GM12874 (cell line): ENCODE measurements at regions not wholly inside any gene's neighbourhood (a gene's known extent, or its start where the extent isn't known, plus 50 kb on each side); places are given as distances from the start of the nearest gene placed in this dataset.

ENCODE experiments used
- TF ChIP-seq, protein P1 (sequence below): IDR thresholded peaks from 2 replicates; pipeline ENCODE4 v1.5.1; 2011; ENCODE audit warnings: low read depth, mild to moderate bottlenecking, control low read depth, low read length, moderate library complexity; ENCODE audit not compliant: insufficient read depth

DNA sequence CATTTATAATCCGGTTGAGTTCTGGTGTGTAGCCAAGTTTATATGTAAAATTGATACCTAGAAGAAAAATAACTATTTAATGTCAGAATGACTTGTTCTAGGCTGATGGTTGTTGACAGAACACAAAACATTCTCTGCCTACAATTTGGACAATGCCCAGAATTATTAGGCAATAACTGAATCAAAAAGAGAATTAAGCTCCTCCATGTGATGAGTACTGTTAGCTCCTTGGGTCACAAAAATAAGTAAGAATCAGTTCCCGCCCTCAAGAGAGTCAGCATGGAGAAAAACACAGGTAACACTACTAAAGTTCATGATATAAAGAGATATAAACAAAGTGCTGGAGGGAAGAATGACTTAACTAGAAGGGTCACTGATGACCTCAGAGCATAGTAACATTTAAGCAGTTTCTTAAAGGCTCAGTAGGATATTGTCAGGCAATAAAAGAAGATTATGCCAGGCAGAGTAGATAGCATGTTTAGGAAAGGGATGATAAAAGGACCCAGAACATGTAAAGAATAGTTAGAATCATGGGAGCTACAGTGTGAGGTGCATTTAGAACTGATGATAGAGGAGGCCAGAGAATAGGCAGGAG lies 200.5 kb upstream of the ACTBL2 start:
- TF ChIP-seq, protein P1, sequence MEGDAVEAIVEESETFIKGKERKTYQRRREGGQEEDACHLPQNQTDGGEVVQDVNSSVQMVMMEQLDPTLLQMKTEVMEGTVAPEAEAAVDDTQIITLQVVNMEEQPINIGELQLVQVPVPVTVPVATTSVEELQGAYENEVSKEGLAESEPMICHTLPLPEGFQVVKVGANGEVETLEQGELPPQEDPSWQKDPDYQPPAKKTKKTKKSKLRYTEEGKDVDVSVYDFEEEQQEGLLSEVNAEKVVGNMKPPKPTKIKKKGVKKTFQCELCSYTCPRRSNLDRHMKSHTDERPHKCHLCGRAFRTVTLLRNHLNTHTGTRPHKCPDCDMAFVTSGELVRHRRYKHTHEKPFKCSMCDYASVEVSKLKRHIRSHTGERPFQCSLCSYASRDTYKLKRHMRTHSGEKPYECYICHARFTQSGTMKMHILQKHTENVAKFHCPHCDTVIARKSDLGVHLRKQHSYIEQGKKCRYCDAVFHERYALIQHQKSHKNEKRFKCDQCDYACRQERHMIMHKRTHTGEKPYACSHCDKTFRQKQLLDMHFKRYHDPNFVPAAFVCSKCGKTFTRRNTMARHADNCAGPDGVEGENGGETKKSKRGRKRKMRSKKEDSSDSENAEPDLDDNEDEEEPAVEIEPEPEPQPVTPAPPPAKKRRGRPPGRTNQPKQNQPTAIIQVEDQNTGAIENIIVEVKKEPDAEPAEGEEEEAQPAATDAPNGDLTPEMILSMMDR: no peak

DNA sequence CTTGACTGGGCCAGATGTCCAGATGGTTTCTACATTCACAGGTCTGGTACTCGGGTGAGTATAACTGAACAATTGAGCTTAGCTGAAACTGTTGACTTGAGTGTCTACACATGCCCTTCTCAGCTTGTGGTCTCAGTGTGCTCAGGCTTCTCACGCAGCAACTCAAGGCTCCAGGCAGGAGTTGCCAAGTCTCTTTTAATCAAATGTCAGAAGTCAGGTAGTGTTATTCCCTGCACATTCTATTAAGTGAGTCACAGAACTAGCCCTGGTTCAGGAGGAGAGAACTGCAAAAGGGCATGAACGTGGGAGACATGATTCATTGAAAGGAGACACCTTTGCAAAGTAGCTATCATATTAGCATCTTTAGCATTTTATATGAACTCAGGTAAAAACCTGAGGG lies 199.3 kb upstream of the ACTBL2 start:
- TF ChIP-seq, protein P1: no peak

DNA sequence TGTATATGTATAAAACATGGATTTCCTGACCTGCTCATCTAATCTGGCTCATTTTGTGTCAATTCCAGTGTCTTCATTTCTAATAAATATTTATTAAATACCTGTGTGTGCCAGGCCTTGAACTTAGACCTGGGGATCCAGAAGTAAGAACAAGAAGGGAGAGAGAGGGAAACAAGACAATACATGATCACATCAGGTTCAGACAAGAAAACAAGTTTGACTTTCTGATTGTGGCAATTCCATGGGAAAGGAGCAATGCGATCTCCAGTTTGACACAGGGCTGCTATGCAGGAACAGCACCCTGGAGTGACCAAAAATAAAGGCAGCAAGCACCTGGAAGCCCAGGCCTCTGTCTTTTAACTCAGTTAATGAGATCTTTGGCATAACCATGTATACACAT lies 198.1 kb upstream of the ACTBL2 start:
- TF ChIP-seq, protein P1: no peak

DNA sequence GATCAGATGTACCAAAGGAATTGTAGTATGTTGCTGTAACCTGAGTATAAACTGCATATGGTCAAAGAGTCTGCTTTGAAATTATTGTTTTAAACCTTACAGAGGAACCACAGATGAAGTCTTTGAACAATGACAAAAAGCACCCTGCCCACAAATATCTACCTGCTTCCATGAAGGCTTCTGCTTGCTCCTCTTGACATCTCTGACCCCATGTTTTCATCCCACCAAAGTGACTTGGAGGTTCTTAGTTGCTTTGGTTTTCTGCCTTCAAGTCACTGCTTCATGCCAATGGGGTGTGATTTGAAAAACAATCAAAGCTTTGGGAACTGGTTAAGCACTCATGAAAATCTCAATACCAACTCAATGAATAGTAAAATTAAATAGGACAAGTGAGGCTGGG lies 194.6 kb upstream of the ACTBL2 start:
- TF ChIP-seq, protein P1: no peak

DNA sequence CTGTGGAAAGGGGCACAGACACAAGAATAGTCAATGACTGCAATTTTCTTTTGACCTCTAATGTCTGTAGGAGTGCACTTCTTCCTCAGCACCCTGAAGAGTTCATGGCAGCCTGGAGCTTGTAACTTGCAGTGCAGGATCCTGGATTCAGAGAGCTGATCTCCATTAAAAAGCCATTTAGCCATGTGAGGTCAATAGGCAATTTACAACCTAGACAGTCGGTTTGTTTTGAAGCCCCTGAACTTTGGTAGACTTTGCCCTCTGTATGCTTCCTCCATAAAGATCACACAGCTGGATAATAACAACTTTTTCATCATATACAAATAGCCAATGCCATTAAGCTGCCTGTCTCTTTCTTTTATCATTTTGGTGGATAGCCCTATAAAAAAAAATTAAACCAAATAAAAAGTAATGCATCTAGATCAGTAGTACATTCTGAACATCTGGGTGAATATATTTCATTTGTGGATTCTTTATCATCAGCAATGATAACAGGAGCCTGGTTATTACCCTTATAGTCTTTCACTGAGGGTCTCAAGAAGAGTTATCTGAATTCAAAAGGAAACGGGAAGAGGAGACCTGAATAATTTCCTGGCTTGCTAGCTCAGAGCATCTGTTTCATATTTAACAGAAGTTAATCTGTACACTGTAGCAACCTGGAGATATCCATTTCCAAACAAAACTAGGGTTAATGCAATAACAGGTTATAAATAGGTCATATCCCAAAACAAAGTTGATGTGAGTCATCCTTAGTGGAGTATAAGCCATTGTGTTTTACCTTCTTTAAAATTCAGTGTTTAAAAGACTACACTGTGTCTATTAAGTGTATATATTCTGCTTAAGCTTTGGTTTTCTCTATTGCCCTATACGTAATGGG lies 193.8 kb upstream of the ACTBL2 start:
- TF ChIP-seq, protein P1: no peak

DNA sequence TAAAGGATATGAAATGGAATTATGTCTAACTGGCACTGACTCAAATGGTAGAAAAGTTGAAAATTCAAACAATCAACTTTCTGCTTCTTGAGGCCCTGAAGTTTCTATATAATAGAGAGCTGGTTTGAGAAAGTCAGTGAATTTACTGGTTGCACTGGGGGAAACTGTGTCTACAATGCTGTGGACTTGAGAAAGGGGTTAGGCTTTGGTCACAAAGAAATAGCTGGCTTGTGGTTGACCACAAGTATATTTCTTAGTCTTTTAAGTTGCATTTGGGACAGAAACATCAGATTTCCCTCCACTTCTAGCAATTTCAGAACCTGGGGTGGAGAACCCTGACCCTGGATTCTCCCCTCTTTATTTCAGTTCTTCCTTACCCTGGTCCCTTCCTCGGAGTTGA lies 192.6 kb upstream of the ACTBL2 start:
- TF ChIP-seq, protein P1: no peak

DNA sequence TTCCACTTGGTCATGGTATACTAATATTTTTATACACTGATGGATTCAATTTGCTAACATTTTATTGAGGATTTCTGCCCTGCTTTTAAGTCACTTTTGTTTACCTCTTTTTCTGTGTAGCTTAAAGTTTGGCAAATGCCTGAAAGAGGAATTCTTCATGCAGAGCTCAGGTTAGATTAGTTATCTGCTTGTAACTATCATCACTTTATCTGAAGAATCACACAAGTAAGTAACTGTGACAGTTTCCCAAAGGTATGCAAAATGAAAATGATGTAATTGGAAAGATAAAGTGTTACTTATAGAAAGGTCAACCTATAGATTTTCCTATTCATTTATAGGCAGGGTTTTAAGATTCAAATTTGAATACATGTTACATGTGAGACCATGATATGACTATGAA lies 188.8 kb upstream of the ACTBL2 start:
- TF ChIP-seq, protein P1: no peak
